ENCODE measurements at regions not wholly inside any gene's neighbourhood (a gene's known extent, or its start where the extent isn't known, plus 50 kb on each side); places are given as distances from the start of the nearest gene placed in this dataset.

- DNase-seq: peak; percentile 94
Observed at GRCh38 chr11:13105237-13105844, 96.2 kb downstream of the RASSF10 start.

- DNase-seq: no peak
Observed at GRCh38 chr11:13107544-13108044, 98.5 kb downstream of the RASSF10 start.

DNA sequence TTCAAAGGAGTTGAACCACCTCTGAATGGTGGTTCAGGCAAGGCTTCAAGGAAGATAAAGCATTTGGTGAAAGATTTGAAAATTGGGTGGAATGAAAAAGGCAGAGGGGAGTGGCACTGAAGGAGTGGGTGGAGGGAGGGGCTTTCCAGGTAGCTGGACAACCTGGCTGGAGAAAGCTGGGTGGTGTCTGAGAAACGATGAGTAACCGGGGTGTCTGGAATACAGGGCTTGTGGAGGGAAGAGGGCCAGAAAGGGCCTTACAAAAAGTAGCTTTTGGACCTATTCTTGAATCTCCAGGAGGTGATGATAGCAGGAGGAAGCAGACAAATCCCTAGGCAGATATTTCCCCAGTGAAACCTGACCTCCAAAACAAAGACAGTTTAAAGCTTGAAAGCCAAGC is 99.3 kb downstream of the RASSF10 start:
- no peak for DNase-seq

DNA sequence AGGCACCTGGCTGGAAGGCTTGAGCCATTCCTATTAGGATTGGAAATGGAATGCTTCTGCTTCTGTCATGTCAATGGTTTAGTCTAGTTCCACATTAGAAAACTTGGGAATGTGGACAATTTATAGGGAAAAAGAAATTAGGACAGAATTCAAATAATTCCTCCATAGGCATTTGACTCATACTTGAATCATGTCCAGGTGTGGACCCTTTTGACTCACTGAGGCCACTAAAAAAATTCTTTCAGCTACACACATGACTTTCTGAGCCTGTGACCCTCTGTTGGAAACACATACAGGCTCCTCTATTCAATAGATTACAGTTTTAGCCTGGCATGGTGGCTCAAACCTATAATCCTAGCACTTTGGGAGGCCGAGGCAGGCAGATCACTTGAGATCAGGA is 100.5 kb downstream of the RASSF10 start:
- DNase-seq: no peak

DNA sequence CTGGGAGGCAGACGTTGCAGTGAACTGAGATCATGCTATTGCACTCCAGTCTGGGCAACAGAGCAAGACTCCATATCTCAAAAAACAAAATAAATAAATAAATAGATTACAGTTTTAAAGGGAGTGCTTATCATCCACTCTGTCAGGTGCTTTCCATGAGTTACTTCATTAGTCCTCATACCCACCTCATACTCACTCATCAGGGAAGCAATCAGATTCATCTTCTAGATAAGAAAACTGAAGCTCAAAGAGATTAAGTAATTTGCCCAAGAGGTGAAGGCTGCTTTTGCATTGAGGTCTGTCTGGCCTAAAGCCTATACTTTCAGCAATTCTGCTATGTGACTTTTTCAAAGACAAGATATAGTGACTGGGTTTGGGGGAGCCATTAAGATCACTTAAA is 101.0 kb downstream of the RASSF10 start:
- no peak for DNase-seq

DNA sequence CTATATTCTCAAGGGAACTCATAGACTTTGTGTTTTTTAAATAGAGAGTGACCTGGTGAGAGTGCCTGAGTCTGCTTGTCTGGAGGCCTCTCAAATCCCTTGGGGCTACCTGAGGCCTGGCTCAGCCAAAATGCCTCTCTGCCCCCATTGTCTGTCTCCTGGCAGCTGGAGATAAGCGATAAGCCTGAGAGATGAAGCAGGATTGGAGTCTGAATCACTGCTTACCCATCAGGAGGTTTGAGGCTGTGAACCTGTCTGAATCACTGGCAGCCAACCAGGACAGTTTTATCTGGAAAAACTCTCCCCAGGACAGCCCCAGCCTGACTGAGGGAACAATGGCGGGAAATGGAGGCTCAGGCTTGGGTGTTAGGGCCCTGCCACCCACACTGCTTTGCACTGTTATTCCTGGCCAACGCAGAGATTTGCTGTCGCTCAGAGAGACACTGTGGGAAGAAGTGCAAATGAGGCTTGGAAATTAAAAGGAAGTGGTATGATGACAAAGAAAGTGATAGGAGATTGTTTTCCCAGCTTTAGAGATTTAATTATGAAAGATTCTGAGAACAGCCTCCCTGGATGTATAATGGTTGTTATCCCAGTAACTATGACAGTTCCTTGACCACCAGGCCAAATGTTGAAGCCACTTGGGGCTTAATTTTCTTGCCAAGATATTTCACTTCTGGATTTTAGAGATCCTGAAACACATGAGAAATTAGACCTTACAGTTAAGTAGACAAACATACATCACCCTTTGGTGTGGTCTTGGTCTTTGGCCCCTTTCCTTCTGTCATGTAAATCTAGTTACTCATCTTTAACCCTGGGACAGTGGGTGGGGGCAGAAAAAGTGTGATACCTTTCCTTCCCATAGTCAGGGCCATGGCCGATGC is 102.1 kb downstream of the RASSF10 start:
- DNase-seq: no peak

- no peak for DNase-seq
Observed at GRCh38 chr11:13111813-13112130, 102.7 kb downstream of the RASSF10 start.

- DNase-seq: peak; percentile 15
Observed at GRCh38 chr11:13114566-13115379, 105.7 kb downstream of the RASSF10 start.

- DNase-seq: no peak
Observed at GRCh38 chr11:13115380-13115675, 106.2 kb downstream of the RASSF10 start.

DNA sequence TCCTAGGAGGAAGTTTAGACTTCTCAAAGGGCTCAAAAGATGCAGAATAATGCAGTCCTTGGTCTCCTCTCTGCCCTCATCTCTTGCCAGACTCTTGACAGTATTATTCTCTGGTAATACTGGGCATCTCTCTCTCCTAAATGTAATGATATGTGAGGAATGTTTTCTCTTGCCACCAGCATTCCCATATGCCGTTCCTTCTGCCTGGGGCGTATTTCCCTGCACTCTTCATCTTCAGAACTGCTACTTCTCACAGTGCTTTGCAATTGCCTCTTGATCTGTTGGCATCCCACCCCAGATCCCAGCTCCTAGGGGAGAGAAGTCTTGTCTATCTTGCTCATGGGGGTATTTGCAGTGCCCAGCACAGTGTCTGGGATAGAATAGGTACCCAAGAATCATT is 107.4 kb downstream of the RASSF10 start:
- no peak for DNase-seq

DNA sequence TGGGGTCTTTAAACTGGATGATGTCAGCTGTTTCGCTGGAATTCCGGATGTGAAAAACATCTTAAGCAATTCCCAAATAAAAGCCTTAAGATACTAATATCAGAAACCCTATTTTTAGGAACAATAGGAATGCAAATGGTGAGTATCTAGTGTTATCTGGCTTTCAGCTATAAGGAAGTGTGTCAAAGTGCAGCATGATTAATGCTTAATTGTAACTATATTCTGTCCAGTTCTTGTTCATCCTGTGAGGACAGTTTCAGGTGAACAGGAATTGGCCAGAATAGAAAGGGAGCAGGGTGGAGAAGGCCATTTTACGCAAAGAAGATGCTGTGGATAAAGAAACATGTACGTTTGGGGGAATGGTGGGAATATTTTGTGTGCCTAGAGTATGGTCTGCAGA is 108.2 kb downstream of the RASSF10 start:
- DNase-seq: no peak

- no peak for DNase-seq
Observed at GRCh38 chr11:13118194-13118593, 109.1 kb downstream of the RASSF10 start.

DNA sequence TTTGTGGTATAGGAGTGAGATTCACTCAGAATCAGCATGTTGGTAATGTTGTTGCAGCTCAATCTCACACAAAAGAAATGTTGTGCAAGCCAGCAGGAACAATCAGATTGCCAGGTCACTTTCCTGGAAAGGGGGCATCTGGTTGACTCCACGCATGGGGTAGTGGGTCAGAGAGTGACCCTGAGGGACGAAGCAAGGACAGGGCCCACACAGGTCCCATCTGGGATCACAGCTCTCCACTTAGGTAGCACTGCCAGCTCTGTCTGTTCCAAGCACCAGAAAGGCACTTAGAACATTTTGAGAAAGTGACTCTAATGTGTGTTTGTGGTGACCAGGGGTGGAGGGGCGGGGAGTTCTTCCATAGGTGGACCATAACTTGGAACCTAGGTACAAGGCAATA is 109.5 kb downstream of the RASSF10 start:
- DNase-seq: no peak

GRCh38 chr11:13119361-13119760 is 110.2 kb downstream of the RASSF10 start:
- no peak for DNase-seq

- no peak for DNase-seq
Observed at GRCh38 chr11:13119941-13120520, 110.9 kb downstream of the RASSF10 start.

DNA sequence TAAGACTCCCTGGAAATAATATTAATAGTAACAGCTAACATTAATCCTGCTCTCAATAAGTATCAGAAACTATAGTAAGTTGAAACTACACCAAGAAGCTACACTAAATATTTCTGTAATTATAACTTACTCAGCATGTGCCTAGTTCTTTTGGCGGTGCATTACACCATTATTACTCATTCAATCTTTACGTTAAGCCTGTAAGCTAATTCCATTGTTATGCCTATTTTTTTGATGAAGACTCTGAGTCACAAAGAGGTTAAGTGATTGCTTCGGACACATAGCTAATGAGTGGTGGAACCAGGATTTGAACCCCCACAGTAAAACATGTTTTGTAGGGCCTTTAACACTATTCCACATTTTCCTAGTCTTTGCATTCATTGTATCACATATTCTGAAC is 111.6 kb downstream of the RASSF10 start:
- no peak for DNase-seq

DNA sequence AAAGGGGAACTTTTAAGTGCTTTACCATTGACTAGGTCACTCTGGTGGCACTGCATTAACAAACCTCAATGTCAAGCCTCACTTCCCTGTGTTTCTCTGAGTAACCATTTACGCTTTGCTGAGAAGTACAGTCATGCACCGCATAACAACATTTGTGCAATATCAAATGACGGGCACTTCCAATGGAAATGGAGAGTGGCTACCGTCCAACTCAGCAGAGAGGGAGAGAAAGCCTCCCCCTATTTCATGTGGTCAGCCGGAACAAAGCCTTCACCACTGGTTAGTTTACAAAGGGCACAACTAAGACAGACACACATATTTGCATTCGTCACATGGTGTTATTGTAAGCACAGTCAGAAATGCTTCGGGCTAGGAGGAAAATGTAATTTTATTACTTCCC is 117.3 kb downstream of the RASSF10 start:
- no peak for DNase-seq

DNA sequence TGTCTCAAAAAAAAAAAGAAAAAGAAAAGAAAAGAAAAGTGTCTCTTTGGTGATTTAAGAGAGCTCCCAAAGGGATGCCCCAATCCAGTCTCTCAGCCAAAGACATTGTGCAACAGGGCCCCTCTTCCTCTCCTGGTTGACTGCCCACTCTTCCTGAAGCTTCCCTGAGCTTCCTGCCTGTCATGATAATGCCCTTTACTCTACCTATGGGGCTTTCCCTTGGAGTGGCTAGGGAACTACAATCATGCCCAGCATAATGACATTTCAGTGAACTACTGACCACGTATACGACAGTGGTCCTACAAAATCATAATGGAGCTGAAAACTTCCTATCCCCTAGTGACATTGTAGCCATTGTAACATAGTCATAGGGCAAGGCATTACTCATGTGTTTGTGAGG is 118.0 kb downstream of the RASSF10 start:
- no peak for DNase-seq

DNA sequence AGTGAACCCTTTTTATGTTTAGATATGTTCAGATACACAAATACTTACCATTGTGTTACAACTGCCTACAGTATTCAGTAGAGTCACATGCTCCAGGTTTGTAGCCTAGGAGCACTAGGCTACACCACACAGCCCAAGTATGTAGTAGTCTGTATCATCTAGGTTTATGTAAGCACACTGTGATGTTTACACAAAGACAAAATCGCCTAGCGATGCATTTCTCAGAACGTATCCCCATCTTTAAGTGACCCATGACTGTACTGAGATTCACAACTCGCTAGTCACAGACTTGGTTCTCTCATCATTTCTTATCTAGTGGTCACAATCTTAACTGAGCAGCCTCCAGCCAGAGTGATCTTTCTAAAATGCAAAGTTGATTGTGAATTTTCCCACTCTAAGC is 119.2 kb downstream of the RASSF10 start:
- no peak for DNase-seq

GRCh38 chr11:13134066-13134465 is 125.0 kb downstream of the RASSF10 start:
- no peak for DNase-seq

GRCh38 chr11:13134886-13135285 is 125.8 kb downstream of the RASSF10 start:
- DNase-seq: no peak

DNA sequence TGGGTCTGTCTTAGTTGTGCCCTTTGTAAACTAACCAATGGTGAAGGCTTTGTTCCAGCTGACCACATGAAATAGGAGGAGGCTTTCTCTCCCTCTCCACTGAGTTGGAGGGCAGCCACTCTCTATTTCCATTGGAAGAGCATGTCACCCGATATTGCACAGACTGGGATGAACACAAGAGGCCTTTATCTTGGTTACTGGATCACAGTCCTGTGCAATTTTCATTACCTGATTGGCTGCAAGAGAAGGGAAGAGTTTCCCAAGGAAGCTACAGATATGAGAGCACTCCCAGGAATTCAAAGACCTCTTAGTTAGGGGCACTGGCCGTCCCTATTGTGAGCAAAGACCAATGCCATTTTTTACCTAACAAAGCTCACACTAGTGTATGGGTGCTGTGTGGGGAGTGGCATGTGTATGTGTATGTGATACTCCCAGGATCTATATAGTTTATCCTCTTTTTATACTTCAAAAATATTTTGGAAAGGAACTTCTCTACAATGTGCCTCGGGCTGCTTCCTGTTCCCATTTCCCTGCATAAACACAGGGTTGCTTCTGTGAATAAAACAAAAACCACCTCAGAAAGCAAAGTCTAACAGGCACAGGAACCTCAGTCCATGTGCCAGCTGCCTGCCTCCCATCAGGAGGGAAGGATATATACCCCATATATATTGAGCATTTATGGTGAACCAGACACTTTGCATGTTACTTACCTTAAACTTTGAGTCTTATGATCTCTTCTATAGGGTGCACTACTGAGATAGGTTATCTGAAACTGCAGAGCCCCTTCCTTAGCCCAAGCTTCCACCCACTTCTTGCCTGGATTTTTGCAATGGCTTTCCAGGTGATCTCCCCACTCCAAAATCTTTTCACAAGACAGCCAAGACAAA is 126.5 kb downstream of the RASSF10 start:
- DNase-seq: no peak

- DNase-seq: no peak
Observed at GRCh38 chr11:13136272-13136596, 127.1 kb downstream of the RASSF10 start.

All from hematopoietic multipotent progenitor cell treated with erythropoietin and hydrocortisone succinate and interleukin-3 and kit ligand, for 8 days (in vitro differentiated cells).